H1 (cell line): ENCODE measurements at regions not wholly inside any gene's neighbourhood (a gene's known extent, or its start where the extent isn't known, plus 50 kb on each side); places are given as distances from the start of the nearest gene placed in this dataset.

Experiments
- CTCF ChIA-PET: fragments of 300-600 bp; sonication (Branson Sonifier 250); formaldehyde crosslinking; loops from one replicate; lab custom pipeline; 2021; ENCODE audit not compliant: partially characterized antibody; lab: Charles Lee
- POLR2A ChIA-PET: fragments of 300-600 bp; sonication (Branson Sonifier 250); formaldehyde crosslinking; loops from one replicate; lab custom pipeline; 2021; ENCODE audit warnings: inconsistent platforms; ENCODE audit not compliant: partially characterized antibody; lab: Charles Lee
- DNase-seq, 2 experiments: peaks; one replicate each; pipeline versions ENCODE4 v3.0.0 to v3.0.0-alpha.2; 2010 to 2022; ENCODE audit warnings: low spot score in 2 of 2, low read depth in 1 of 2, mixed read lengths in 1 of 2
- FAIRE-seq: peaks from 2 replicates; lab custom pipeline; 2011; peaks lifted over from hg19 to GRCh38; lab: Jason Lieb, UNC
- H2AFZ ChIP-seq: 2 replicates; pipeline ENCODE4 v1.8.1; 2012; ENCODE audit warnings: low read length, inconsistent platforms
- H2AK5ac ChIP-seq: 2 replicates; pipeline ENCODE4 v1.6.1; 2013; ENCODE audit warnings: low read depth, low read length
- H2BK120ac ChIP-seq: replicated peaks from 2 replicates; pipeline ENCODE3; 2013; ENCODE audit warnings: low read depth, low read length, inconsistent platforms
- H2BK12ac ChIP-seq: 2 replicates; pipeline ENCODE4 v1.6.1; 2013; ENCODE audit warnings: low read depth, low read length
- H2BK15ac ChIP-seq: 2 replicates; pipeline ENCODE4 v1.6.1; 2013; ENCODE audit warnings: low read length
- H2BK20ac ChIP-seq: 2 replicates; pipeline ENCODE4 v1.6.1; 2013; ENCODE audit warnings: low read length
- H2BK5ac ChIP-seq: 2 replicates; pipeline ENCODE4 v1.6.1; 2013; ENCODE audit warnings: low read depth, low read length
- H3K14ac ChIP-seq: 2 replicates; pipeline ENCODE4 v1.6.1; 2013; ENCODE audit warnings: inconsistent platforms; ENCODE audit not compliant: insufficient read length
- H3K18ac ChIP-seq: 2 replicates; pipeline ENCODE4 v1.6.1; 2013; ENCODE audit warnings: low read length; ENCODE audit errors: extremely low read depth
- H3K23ac ChIP-seq: 2 replicates; pipeline ENCODE4 v1.6.1; 2013; ENCODE audit warnings: inconsistent platforms; ENCODE audit not compliant: insufficient read length
- H3K23me2 ChIP-seq: 2 replicates; pipeline ENCODE4 v1.6.1; 2013; ENCODE audit warnings: low read depth, low read length
- H3K27ac ChIP-seq: 2 replicates; pipeline ENCODE4 v1.6.1; 2011; ENCODE audit warnings: low read depth, low read length, inconsistent platforms
- H3K27me3 ChIP-seq, 4 experiments: replicated peaks in 1 of 4; 1 replicate in 1 of 4; 2 replicates in 3 of 4; pipeline versions ENCODE4 v1.6.1 to v1.8.1; 2011 to 2013; ENCODE audit warnings: low read length in 3 of 4, mild to moderate bottlenecking in 3 of 4, inconsistent platforms in 2 of 4, mixed read lengths in 2 of 4, moderate library complexity in 1 of 4; ENCODE audit not compliant: control insufficient read depth in 3 of 4, insufficient read depth in 3 of 4; ENCODE audit errors: extremely low read depth in 1 of 4
- H3K36me3 ChIP-seq, 4 experiments: 2 replicates each; pipeline versions ENCODE4 v1.6.1 to v1.8.1; 2011 to 2013; ENCODE audit warnings: mild to moderate bottlenecking in 4 of 4, low read length in 3 of 4, moderate library complexity in 2 of 4, control low read depth in 1 of 4, inconsistent platforms in 1 of 4; ENCODE audit not compliant: insufficient read depth in 4 of 4, control insufficient read depth in 2 of 4
- H3K4ac ChIP-seq: replicated peaks from 2 replicates; pipeline ENCODE3; 2013; ENCODE audit warnings: low read length, low read depth, mixed read lengths, inconsistent platforms; ENCODE audit not compliant: insufficient read length
- H3K4me1 ChIP-seq, 4 experiments: replicated peaks in 1 of 4; 1 replicate in 1 of 4; 2 replicates in 3 of 4; pipeline versions ENCODE4 v1.6.1 to v1.8.1; 2011 to 2013; ENCODE audit warnings: low read length in 3 of 4, inconsistent platforms in 2 of 4, mixed read lengths in 1 of 4; ENCODE audit not compliant: insufficient read depth in 4 of 4, control insufficient read depth in 3 of 4
- H3K4me2 ChIP-seq, 2 experiments: 2 replicates each; pipeline versions ENCODE4 v1.6.1 to v1.8.1; 2011 to 2013; ENCODE audit warnings: low read depth in 2 of 2, low read length in 2 of 2, control low read depth in 1 of 2, inconsistent platforms in 1 of 2, mild to moderate bottlenecking in 1 of 2; ENCODE audit not compliant: insufficient read depth in 1 of 2
- H3K4me3 ChIP-seq, 4 experiments: fragments of 200-600, 300-600 bp in 1 of 4; sonication (generic), shearing (Covaris generic), sonication (Bioruptor Twin) in 1 of 4; 2 replicates each; pipeline versions ENCODE4 v1.5.1 to v1.8.1; 2011 to 2016; ENCODE audit warnings: low read length in 4 of 4, low read depth in 3 of 4, control low read depth in 2 of 4, inconsistent platforms in 2 of 4, mild to moderate bottlenecking in 2 of 4, mixed read lengths in 1 of 4, moderate library complexity in 1 of 4; ENCODE audit not compliant: insufficient read depth in 2 of 4; ENCODE audit errors: extremely low read depth in 1 of 4
- H3K56ac ChIP-seq: replicated peaks from 2 replicates; pipeline ENCODE3; 2013; ENCODE audit warnings: low read depth, mild to moderate bottlenecking, mixed read lengths, low read length, inconsistent platforms; ENCODE audit not compliant: insufficient read length
- H3K79me1 ChIP-seq: 2 replicates; pipeline ENCODE4 v1.6.1; 2013; ENCODE audit warnings: low read depth, low read length, control low read depth
- H3K79me2 ChIP-seq, 2 experiments: 2 replicates each; pipeline versions ENCODE4 v1.6.1 to v1.8.1; 2012 to 2013; ENCODE audit warnings: low read length in 2 of 2, mild to moderate bottlenecking in 2 of 2, inconsistent platforms in 1 of 2; ENCODE audit not compliant: insufficient read depth in 2 of 2, control insufficient read depth in 1 of 2
- H3K9ac ChIP-seq, 4 experiments: replicated peaks in 1 of 4; 1 replicate in 1 of 4; 2 replicates in 3 of 4; pipeline versions ENCODE4 v1.6.1 to v1.8.1; 2011 to 2013; ENCODE audit warnings: low read depth in 3 of 4, low read length in 3 of 4, control low read depth in 2 of 4, mild to moderate bottlenecking in 2 of 4, moderate library complexity in 2 of 4, inconsistent platforms in 1 of 4; ENCODE audit errors: extremely low read depth in 1 of 4
- H3K9me3 ChIP-seq, 2 experiments: 2 replicates each; pipeline versions ENCODE4 v1.6.1 to v1.8.1; 2012 to 2013; ENCODE audit warnings: mild to moderate bottlenecking in 2 of 2, moderate library complexity in 2 of 2, control low read depth in 1 of 2, inconsistent platforms in 1 of 2, low read depth in 1 of 2, low read length in 1 of 2, mixed read lengths in 1 of 2; ENCODE audit not compliant: insufficient read depth in 2 of 2
- H4K20me1 ChIP-seq, 2 experiments: replicated peaks in 1 of 2; 2 replicates each; pipeline versions ENCODE3 to v1.8.1; 2011 to 2013; ENCODE audit warnings: inconsistent platforms in 2 of 2, low read length in 2 of 2, mild to moderate bottlenecking in 1 of 2; ENCODE audit not compliant: insufficient read depth in 2 of 2, control insufficient read depth in 1 of 2
- H4K5ac ChIP-seq: 2 replicates; pipeline ENCODE4 v1.6.1; 2013; ENCODE audit warnings: low read length, low read depth, mixed read lengths, inconsistent platforms; ENCODE audit not compliant: insufficient read length
- H4K8ac ChIP-seq: 2 replicates; pipeline ENCODE4 v1.8.0; 2013; ENCODE audit warnings: mild to moderate bottlenecking, moderate library complexity, low read length, inconsistent platforms; ENCODE audit not compliant: insufficient read depth; ENCODE audit errors: extremely low read depth
- H4K91ac ChIP-seq: replicated peaks from 2 replicates; pipeline ENCODE3; 2013; ENCODE audit warnings: low read length, mixed read lengths, inconsistent platforms; ENCODE audit not compliant: insufficient read length
- EGR1 ChIP-seq: IDR thresholded peaks from 2 replicates; pipeline ENCODE4 v1.6.1; 2011; ENCODE audit warnings: low read depth, low read length, borderline replicate concordance
- JUND ChIP-seq: IDR thresholded peaks from 2 replicates; pipeline ENCODE4 v1.6.1; 2011; ENCODE audit warnings: mild to moderate bottlenecking, improper control_type of control experiment, low read length
- PHF8 ChIP-seq: fragments of 200-600 bp; sonication (generic); conservative IDR thresholded peaks from 2 replicates; pipeline ENCODE4 v1.7.1; 2012; ENCODE audit warnings: low read depth, mild to moderate bottlenecking, inconsistent platforms, low read length, moderate library complexity
- POLR2A ChIP-seq, 2 experiments: IDR thresholded peaks; 1 replicate in 1 of 2; 2 replicates in 1 of 2; pipeline ENCODE4 v1.6.1; 2011; ENCODE audit warnings: low read depth in 2 of 2, low read length in 2 of 2, mild to moderate bottlenecking in 2 of 2; ENCODE audit errors: control extremely low read depth in 1 of 2
- SAP30 ChIP-seq: fragments of 300-600 bp; sonication (generic); IDR thresholded peaks from 2 replicates; pipeline ENCODE4 v1.7.1; 2012; ENCODE audit warnings: low read length, moderate library complexity, mild to moderate bottlenecking, inconsistent platforms; ENCODE audit not compliant: insufficient read depth, insufficient replicate concordance
- SP4 ChIP-seq: IDR thresholded peaks from 2 replicates; pipeline ENCODE4 v1.6.1; 2012; ENCODE audit warnings: low read length, inconsistent platforms
- TAF1 ChIP-seq: IDR thresholded peaks from 2 replicates; pipeline ENCODE4 v1.6.1; 2011; ENCODE audit warnings: mild to moderate bottlenecking, low read depth, low read length
- TAF7 ChIP-seq: optimal IDR thresholded peaks from 2 replicates; pipeline ENCODE3; 2011; ENCODE audit warnings: low read depth, mild to moderate bottlenecking, inconsistent platforms, low read length, moderate library complexity, borderline replicate concordance
- WGBS, 2 experiments: shearing (Covaris generic) in 1 of 2; methylation state at CpG; one replicate each; pipeline versions ENCODE4 v1.1.6 to v1.1.7; 2013 to 2015; ENCODE audit warnings: low lambda C conversion rate in 2 of 2, mixed read lengths in 2 of 2, inconsistent platforms in 1 of 2, low coverage in 1 of 2, missing lambda C conversion rate in 1 of 2; ENCODE audit not compliant: insufficient replicate concordance in 2 of 2, insufficient coverage in 1 of 2, insufficient read length in 1 of 2; ENCODE audit errors: extremely low coverage in 1 of 2, missing lambda C conversion rate in 1 of 2; 5-methylcytosine and 5-hydroxymethylcytosine counted together
- TF ChIP-seq, protein P1 (sequence below): IDR thresholded peaks from 2 replicates; pipeline ENCODE4 v1.6.1; 2011; ENCODE audit warnings: low read depth, mild to moderate bottlenecking, low read length; ENCODE audit not compliant: insufficient read depth

- no peak overlapping the region for H3K56ac ChIP-seq
- no peak overlapping the region for H3K18ac ChIP-seq
- H4K5ac ChIP-seq = no peak overlapping the region
- no peak overlapping the region for H2BK12ac ChIP-seq
- H3K23ac ChIP-seq = no peak overlapping the region
- H3K36me3 ChIP-seq = no peaks in the 10 kb centered on the region
- no peaks in the 10 kb centered on the region; the same call in 1 of the 2 replicates for H3K79me1 ChIP-seq
- H3K4me2 ChIP-seq = peak overlapping the region in 1 of 2 experiments; percentile 20; a peak in 1 of 4 replicates
- no peak overlapping the region for H3K4me3 ChIP-seq
- no peak overlapping the region for H2BK20ac ChIP-seq
- no peak overlapping the region for H3K14ac ChIP-seq
- no peak overlapping the region for H3K4ac ChIP-seq
- peaks cover 0 to 81% of the 10 kb centered on the region in 2 experiments; a peak in 3 of 4 replicates for H3K79me2 ChIP-seq
- CTCF ChIA-PET = interaction anchor here (1.0 to 1.3 kb wide), 2 partner anchors 34 to 171 kb away, joined by 3 read pairs; no protein-coding TSS in a partner anchor
- H3K27me3 ChIP-seq = no peaks in the 10 kb centered on the region
- TF ChIP-seq, protein P1, sequence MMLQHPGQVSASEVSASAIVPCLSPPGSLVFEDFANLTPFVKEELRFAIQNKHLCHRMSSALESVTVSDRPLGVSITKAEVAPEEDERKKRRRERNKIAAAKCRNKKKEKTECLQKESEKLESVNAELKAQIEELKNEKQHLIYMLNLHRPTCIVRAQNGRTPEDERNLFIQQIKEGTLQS = no peak
- TF ChIP-seq SAP30 (no peak), EGR1 (no peak), JUND (no peak), POLR2A (IDR thresholded peaks at IDR 0.05; ENCODE audit: control extremely low read depth in 1 of 2, low read depth in 2 of 2, low read length in 2 of 2) (no peak), TAF7 (no peak), PHF8 (no peak), SP4 (no peak), TAF1 (no peak)
- no peak overlapping the region for H2AFZ ChIP-seq
- H3K23me2 ChIP-seq = no peaks in the 10 kb centered on the region
- no peak overlapping the region for H2BK15ac ChIP-seq
- no peak overlapping the region for H2BK5ac ChIP-seq
- no peak overlapping the region for H2AK5ac ChIP-seq
- H3K9ac ChIP-seq = no peak overlapping the region
- POLR2A ChIA-PET = interaction anchor here (1.1 kb wide), 2 partner anchors 9 to 128 kb away, joined by 3 to 4 read pairs; no protein-coding TSS in a partner anchor
- H3K9me3 ChIP-seq = no peaks in the 10 kb centered on the region
- H4K8ac ChIP-seq = no peak overlapping the region
- no peaks in the 10 kb centered on the region for H4K20me1 ChIP-seq
- DNase-seq = no peak
- no peak overlapping the region for H3K27ac ChIP-seq
- 73% methylated on average over 7 of the region's 7 CpGs; no CpG with 5 or more reads in 1 of the 2 experiments for WGBS, 2 experiments
- FAIRE-seq = no peak
- H2BK120ac ChIP-seq = no peak overlapping the region
- H4K91ac ChIP-seq = no peak overlapping the region
- peaks cover 3 to 12% (median 7%) of the 10 kb centered on the region in 4 experiments; a peak in 6 of 7 replicates for H3K4me1 ChIP-seq
Observed at GRCh38 chr14:89543425-89543790, 126.4 kb upstream of the FOXN3 start.
